ENCODE measurements at regions not wholly inside any gene's neighbourhood (a gene's known extent, or its start where the extent isn't known, plus 50 kb on each side); places are given as distances from the start of the nearest gene placed in this dataset.

GRCh38 chr7:93048136-93048930 is 69.4 kb downstream of the SAMD9 start:
- Histone ChIP-seq H3K36me3 (ENCODE audit: control insufficient read depth, insufficient read depth, low read length) (no peaks in the 10 kb centered on the region), H3K27ac (ENCODE audit: insufficient read depth, low read length, poor library complexity, severe bottlenecking) (no peak overlapping the region)
- no peak for DNase-seq

GRCh38 chr7:93047514-93048099 is 70.2 kb downstream of the SAMD9 start:
- Histone ChIP-seq H3K4me1 (ENCODE audit: control insufficient read depth, insufficient read depth, low read length, poor library complexity, severe bottlenecking) (no peaks in the 10 kb centered on the region), H3K4me3 (ENCODE audit: insufficient read depth, low read depth, low read length, poor library complexity, severe bottlenecking) (no peak overlapping the region), H3K27me3 (replicated peaks; ENCODE audit: control insufficient read depth, insufficient read depth, low read length, poor library complexity, severe bottlenecking) (no peaks in the 10 kb centered on the region), H3K36me3 (ENCODE audit: control insufficient read depth, insufficient read depth, low read length) (no peaks in the 10 kb centered on the region), H3K9me3 (ENCODE audit: control insufficient read depth, low read length) (no peaks in the 10 kb centered on the region), H3K27ac (ENCODE audit: insufficient read depth, low read length, poor library complexity, severe bottlenecking) (no peak overlapping the region)
- DNase-seq = no peak

More at GRCh38 chr7:93048136-93048930, 69.4 kb downstream of the SAMD9 start:
- Histone ChIP-seq H3K27me3 (replicated peaks; ENCODE audit: control insufficient read depth, insufficient read depth, low read length, poor library complexity, severe bottlenecking) (no peaks in the 10 kb centered on the region), H3K9me3 (ENCODE audit: control insufficient read depth, low read length) (no peaks in the 10 kb centered on the region), H3K4me1 (ENCODE audit: control insufficient read depth, insufficient read depth, low read length, poor library complexity, severe bottlenecking) (no peaks in the 10 kb centered on the region), H3K4me3 (ENCODE audit: insufficient read depth, low read depth, low read length, poor library complexity, severe bottlenecking) (no peak overlapping the region)

- Histone ChIP-seq H3K9me3 (ENCODE audit: control insufficient read depth, low read length) (no peaks in the 10 kb centered on the region), H3K4me3 (ENCODE audit: insufficient read depth, low read depth, low read length, poor library complexity, severe bottlenecking) (no peak overlapping the region), H3K4me1 (ENCODE audit: control insufficient read depth, insufficient read depth, low read length, poor library complexity, severe bottlenecking) (no peaks in the 10 kb centered on the region), H3K36me3 (ENCODE audit: control insufficient read depth, insufficient read depth, low read length) (no peaks in the 10 kb centered on the region), H3K27ac (ENCODE audit: insufficient read depth, low read length, poor library complexity, severe bottlenecking) (no peak overlapping the region), H3K27me3 (replicated peaks; ENCODE audit: control insufficient read depth, insufficient read depth, low read length, poor library complexity, severe bottlenecking) (no peaks in the 10 kb centered on the region)
- DNase-seq = no peak
These were observed 71.1 kb downstream of the SAMD9 start for GRCh38 chr7:93046641-93047040.

- H3K27ac ChIP-seq (ENCODE audit: insufficient read depth, low read length, poor library complexity, severe bottlenecking) = no peak overlapping the region
These were observed 73.5 kb downstream of the SAMD9 start for GRCh38 chr7:93044147-93044810.

GRCh38 chr7:93043385-93043985 is 74.3 kb downstream of the SAMD9 start:
- H3K9me3 ChIP-seq (ENCODE audit: control insufficient read depth, low read length) = no peaks in the 10 kb centered on the region
- H3K4me3 ChIP-seq (ENCODE audit: insufficient read depth, low read depth, low read length, poor library complexity, severe bottlenecking) = no peak overlapping the region
- DNase-seq = no peak

More at GRCh38 chr7:93044147-93044810, 73.5 kb downstream of the SAMD9 start:
- no peaks in the 10 kb centered on the region for H3K4me1 ChIP-seq (ENCODE audit: control insufficient read depth, insufficient read depth, low read length, poor library complexity, severe bottlenecking)
- H3K27me3 ChIP-seq (replicated peaks; ENCODE audit: control insufficient read depth, insufficient read depth, low read length, poor library complexity, severe bottlenecking) = no peaks in the 10 kb centered on the region
- no peak overlapping the region for H3K4me3 ChIP-seq (ENCODE audit: insufficient read depth, low read depth, low read length, poor library complexity, severe bottlenecking)
- no peaks in the 10 kb centered on the region for H3K36me3 ChIP-seq (ENCODE audit: control insufficient read depth, insufficient read depth, low read length)
- DNase-seq = no peak
- H3K9me3 ChIP-seq (ENCODE audit: control insufficient read depth, low read length) = no peaks in the 10 kb centered on the region

GRCh38 chr7:93040355-93040754 is 77.4 kb downstream of the SAMD9 start:
- Histone ChIP-seq H3K9me3 (ENCODE audit: control insufficient read depth, low read length) (no peaks in the 10 kb centered on the region), H3K4me3 (ENCODE audit: insufficient read depth, low read depth, low read length, poor library complexity, severe bottlenecking) (no peak overlapping the region), H3K27me3 (replicated peaks; ENCODE audit: control insufficient read depth, insufficient read depth, low read length, poor library complexity, severe bottlenecking) (no peaks in the 10 kb centered on the region), H3K36me3 (ENCODE audit: control insufficient read depth, insufficient read depth, low read length) (no peaks in the 10 kb centered on the region), H3K4me1 (ENCODE audit: control insufficient read depth, insufficient read depth, low read length, poor library complexity, severe bottlenecking) (no peaks in the 10 kb centered on the region), H3K27ac (ENCODE audit: insufficient read depth, low read length, poor library complexity, severe bottlenecking) (no peak overlapping the region)
- no peak for DNase-seq

More at GRCh38 chr7:93043385-93043985, 74.3 kb downstream of the SAMD9 start:
- Histone ChIP-seq H3K36me3 (ENCODE audit: control insufficient read depth, insufficient read depth, low read length) (no peaks in the 10 kb centered on the region), H3K4me1 (ENCODE audit: control insufficient read depth, insufficient read depth, low read length, poor library complexity, severe bottlenecking) (no peaks in the 10 kb centered on the region), H3K27ac (ENCODE audit: insufficient read depth, low read length, poor library complexity, severe bottlenecking) (no peak overlapping the region), H3K27me3 (replicated peaks; ENCODE audit: control insufficient read depth, insufficient read depth, low read length, poor library complexity, severe bottlenecking) (no peaks in the 10 kb centered on the region)

GRCh38 chr7:93039786-93040185 is 78.0 kb downstream of the SAMD9 start:
- Histone ChIP-seq H3K27ac (ENCODE audit: insufficient read depth, low read length, poor library complexity, severe bottlenecking) (no peak overlapping the region), H3K4me1 (ENCODE audit: control insufficient read depth, insufficient read depth, low read length, poor library complexity, severe bottlenecking) (no peaks in the 10 kb centered on the region), H3K9me3 (ENCODE audit: control insufficient read depth, low read length) (no peaks in the 10 kb centered on the region), H3K4me3 (ENCODE audit: insufficient read depth, low read depth, low read length, poor library complexity, severe bottlenecking) (no peak overlapping the region), H3K36me3 (ENCODE audit: control insufficient read depth, insufficient read depth, low read length) (no peaks in the 10 kb centered on the region), H3K27me3 (replicated peaks; ENCODE audit: control insufficient read depth, insufficient read depth, low read length, poor library complexity, severe bottlenecking) (no peaks in the 10 kb centered on the region)
- DNase-seq = no peak

GRCh38 chr7:93039282-93039681 is 78.5 kb downstream of the SAMD9 start:
- Histone ChIP-seq H3K9me3 (ENCODE audit: control insufficient read depth, low read length) (no peaks in the 10 kb centered on the region), H3K36me3 (ENCODE audit: control insufficient read depth, insufficient read depth, low read length) (no peaks in the 10 kb centered on the region), H3K4me1 (ENCODE audit: control insufficient read depth, insufficient read depth, low read length, poor library complexity, severe bottlenecking) (no peaks in the 10 kb centered on the region), H3K27ac (ENCODE audit: insufficient read depth, low read length, poor library complexity, severe bottlenecking) (no peak overlapping the region), H3K27me3 (replicated peaks; ENCODE audit: control insufficient read depth, insufficient read depth, low read length, poor library complexity, severe bottlenecking) (no peaks in the 10 kb centered on the region), H3K4me3 (ENCODE audit: insufficient read depth, low read depth, low read length, poor library complexity, severe bottlenecking) (no peak overlapping the region)
- no peak for DNase-seq

GRCh38 chr7:93036807-93037206 is 81.0 kb downstream of the SAMD9 start:
- Histone ChIP-seq H3K4me1 (ENCODE audit: control insufficient read depth, insufficient read depth, low read length, poor library complexity, severe bottlenecking) (no peaks in the 10 kb centered on the region), H3K9me3 (ENCODE audit: control insufficient read depth, low read length) (no peaks in the 10 kb centered on the region), H3K27me3 (replicated peaks; ENCODE audit: control insufficient read depth, insufficient read depth, low read length, poor library complexity, severe bottlenecking) (no peaks in the 10 kb centered on the region), H3K27ac (ENCODE audit: insufficient read depth, low read length, poor library complexity, severe bottlenecking) (no peak overlapping the region), H3K36me3 (ENCODE audit: control insufficient read depth, insufficient read depth, low read length) (no peaks in the 10 kb centered on the region), H3K4me3 (ENCODE audit: insufficient read depth, low read depth, low read length, poor library complexity, severe bottlenecking) (no peak overlapping the region)
- no peak for DNase-seq

Data from effector memory CD4-positive, alpha-beta T cell (primary cell).